ENCODE measurements at regions not wholly inside any gene's neighbourhood (a gene's known extent, or its start where the extent isn't known, plus 50 kb on each side); places are given as distances from the start of the nearest gene placed in this dataset.

- Histone ChIP-seq H3K4me2 (ENCODE audit: low read depth, low read length) (no peak overlapping the region), H3K4me1 (ENCODE audit: low read length) (no peaks in the 10 kb centered on the region), H3F3A (ENCODE audit: insufficient read depth, low read length) (no peaks in the 10 kb centered on the region), H3K9me2 (replicated peaks; ENCODE audit: insufficient read depth, low read length) (no peaks in the 10 kb centered on the region), H3K4me3 (ENCODE audit: low read length) (no peak overlapping the region), H4K20me1 (ENCODE audit: insufficient read depth, low read length) (no peaks in the 10 kb centered on the region), H3K36me3 (replicated peaks; ENCODE audit: insufficient read depth, low read length) (no peaks in the 10 kb centered on the region), H3K27me3 (replicated peaks; ENCODE audit: insufficient read depth, low read length) (no peaks in the 10 kb centered on the region), H2AFZ (ENCODE audit: low read length) (no peak overlapping the region), H3K9ac (ENCODE audit: low read length) (no peak overlapping the region), H3K79me2 (ENCODE audit: low read length) (no peaks in the 10 kb centered on the region), H3K9me3 (replicated peaks; ENCODE audit: insufficient read depth, low read length) (no peaks in the 10 kb centered on the region), H3K27ac (ENCODE audit: low read length) (no peak overlapping the region)
- no peak for DNase-seq
- TF ChIP-seq EZH2 (optimal IDR thresholded peaks at IDR 0.05; ENCODE audit: low read depth, low read length) (no peak), EZH2phosphoT487 (IDR thresholded peaks at IDR 0.05; ENCODE audit: low read length) (no peak), CTCF (IDR thresholded peaks at IDR 0.05; ENCODE audit: low read length) (no peak)
Measured at GRCh38 chr11:122213171-122213570, 97.2 kb upstream of the BLID start.

DNA sequence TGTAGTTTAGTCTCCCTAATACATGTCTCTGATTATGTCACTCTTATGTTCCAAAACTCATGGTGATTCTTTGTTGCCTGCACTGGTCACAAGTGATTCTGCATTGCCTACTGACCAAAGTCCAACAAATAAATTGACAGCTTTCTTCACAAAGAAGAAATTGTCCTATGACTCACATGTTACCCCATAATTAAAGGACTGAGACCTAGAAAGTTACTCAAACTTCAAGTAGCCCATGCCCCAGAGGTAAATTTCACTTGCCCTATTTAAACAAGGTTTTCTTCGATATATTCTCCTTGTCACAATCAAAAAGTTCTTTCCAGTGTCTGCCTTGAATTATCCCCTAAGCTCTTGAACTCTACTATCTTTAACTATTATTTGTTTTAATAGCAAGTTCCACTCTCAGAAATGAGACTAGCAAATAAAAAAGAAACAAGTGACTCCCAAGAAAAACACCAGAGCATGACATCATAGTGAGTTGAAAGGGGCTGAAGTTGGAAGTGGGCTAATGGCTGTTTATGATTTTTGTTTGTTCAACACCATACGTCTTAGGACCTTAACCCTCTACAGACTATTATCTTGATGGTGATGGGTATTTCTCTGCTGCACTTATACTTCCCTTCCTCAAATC, 94.5 kb upstream of the BLID start:
- Histone ChIP-seq H3K4me1 (ENCODE audit: low read length) (no peaks in the 10 kb centered on the region), H3K9me2 (replicated peaks; ENCODE audit: insufficient read depth, low read length) (no peaks in the 10 kb centered on the region), H3K79me2 (ENCODE audit: low read length) (no peaks in the 10 kb centered on the region), H3K27ac (ENCODE audit: low read length) (no peak overlapping the region), H3K4me3 (ENCODE audit: low read length) (no peak overlapping the region), H3F3A (ENCODE audit: insufficient read depth, low read length) (no peaks in the 10 kb centered on the region), H3K9ac (ENCODE audit: low read length) (no peak overlapping the region), H3K36me3 (replicated peaks; ENCODE audit: insufficient read depth, low read length) (no peaks in the 10 kb centered on the region), H3K9me3 (replicated peaks; ENCODE audit: insufficient read depth, low read length) (no peaks in the 10 kb centered on the region), H3K27me3 (replicated peaks; ENCODE audit: insufficient read depth, low read length) (no peaks in the 10 kb centered on the region), H3K4me2 (ENCODE audit: low read depth, low read length) (no peak overlapping the region), H2AFZ (ENCODE audit: low read length) (no peak overlapping the region), H4K20me1 (ENCODE audit: insufficient read depth, low read length) (no peaks in the 10 kb centered on the region)
- TF ChIP-seq EZH2phosphoT487 (IDR thresholded peaks at IDR 0.05; ENCODE audit: low read length) (no peak), CTCF (IDR thresholded peaks at IDR 0.05; ENCODE audit: low read length) (no peak), EZH2 (optimal IDR thresholded peaks at IDR 0.05; ENCODE audit: low read depth, low read length) (no peak)
- no peak for DNase-seq

DNA sequence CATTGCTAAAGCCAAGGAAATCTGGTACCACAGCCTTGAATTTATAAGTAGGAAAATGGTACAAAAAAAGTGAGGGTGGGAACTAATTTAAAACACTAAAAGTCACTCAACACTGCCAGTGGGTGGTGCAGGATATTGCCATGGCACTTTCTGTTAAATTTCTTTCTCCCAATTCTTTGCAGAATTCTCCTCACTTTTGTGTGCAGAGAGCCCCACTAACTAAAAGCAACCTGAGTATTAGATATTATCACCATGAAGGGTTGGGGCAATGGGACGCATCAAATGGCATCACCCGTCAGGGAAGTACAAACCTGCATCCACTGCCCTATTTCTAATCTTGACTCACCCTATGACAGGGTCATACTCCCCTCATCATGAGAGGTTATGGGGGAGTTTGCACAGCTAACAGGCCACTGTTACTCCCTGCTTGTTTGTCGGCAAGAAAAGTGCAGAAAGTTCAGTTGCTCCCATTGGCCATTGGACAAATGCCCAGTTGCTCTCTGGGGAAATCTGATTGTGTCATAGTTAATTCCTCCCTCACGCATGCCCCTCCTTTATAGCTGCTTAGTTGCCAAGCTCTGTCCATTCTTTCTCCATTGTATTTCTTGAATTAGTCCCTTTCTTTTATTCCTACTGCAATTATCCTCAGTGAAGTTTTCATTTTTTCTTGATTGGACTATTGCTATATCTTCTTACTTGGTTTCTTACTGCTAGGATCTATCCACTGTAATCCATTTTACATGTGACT, 93.8 kb upstream of the BLID start:
- Histone ChIP-seq H3K4me2 (ENCODE audit: low read depth, low read length) (no peak overlapping the region), H2AFZ (ENCODE audit: low read length) (no peak overlapping the region), H3K27ac (ENCODE audit: low read length) (no peak overlapping the region), H3K9me2 (replicated peaks; ENCODE audit: insufficient read depth, low read length) (no peaks in the 10 kb centered on the region), H3K27me3 (replicated peaks; ENCODE audit: insufficient read depth, low read length) (no peaks in the 10 kb centered on the region), H3K4me3 (ENCODE audit: low read length) (no peak overlapping the region), H3F3A (ENCODE audit: insufficient read depth, low read length) (no peaks in the 10 kb centered on the region), H4K20me1 (ENCODE audit: insufficient read depth, low read length) (no peaks in the 10 kb centered on the region), H3K4me1 (ENCODE audit: low read length) (no peaks in the 10 kb centered on the region), H3K9me3 (replicated peaks; ENCODE audit: insufficient read depth, low read length) (no peaks in the 10 kb centered on the region), H3K36me3 (replicated peaks; ENCODE audit: insufficient read depth, low read length) (no peaks in the 10 kb centered on the region), H3K9ac (ENCODE audit: low read length) (no peak overlapping the region), H3K79me2 (ENCODE audit: low read length) (no peaks in the 10 kb centered on the region)
- no peak for TF ChIP-seq CTCF (IDR thresholded peaks at IDR 0.05; ENCODE audit: low read length)
- no peak for TF ChIP-seq EZH2 (optimal IDR thresholded peaks at IDR 0.05; ENCODE audit: low read depth, low read length)
- TF ChIP-seq EZH2phosphoT487 (IDR thresholded peaks at IDR 0.05; ENCODE audit: low read length) = no peak
- DNase-seq = no peak
